ENCODE measurements at regions not wholly inside any gene's neighbourhood (a gene's known extent, or its start where the extent isn't known, plus 50 kb on each side); places are given as distances from the start of the nearest gene placed in this dataset.
A peak's percentile ranks its signal among the peaks of the same experiment; 100 is the strongest.

DNA sequence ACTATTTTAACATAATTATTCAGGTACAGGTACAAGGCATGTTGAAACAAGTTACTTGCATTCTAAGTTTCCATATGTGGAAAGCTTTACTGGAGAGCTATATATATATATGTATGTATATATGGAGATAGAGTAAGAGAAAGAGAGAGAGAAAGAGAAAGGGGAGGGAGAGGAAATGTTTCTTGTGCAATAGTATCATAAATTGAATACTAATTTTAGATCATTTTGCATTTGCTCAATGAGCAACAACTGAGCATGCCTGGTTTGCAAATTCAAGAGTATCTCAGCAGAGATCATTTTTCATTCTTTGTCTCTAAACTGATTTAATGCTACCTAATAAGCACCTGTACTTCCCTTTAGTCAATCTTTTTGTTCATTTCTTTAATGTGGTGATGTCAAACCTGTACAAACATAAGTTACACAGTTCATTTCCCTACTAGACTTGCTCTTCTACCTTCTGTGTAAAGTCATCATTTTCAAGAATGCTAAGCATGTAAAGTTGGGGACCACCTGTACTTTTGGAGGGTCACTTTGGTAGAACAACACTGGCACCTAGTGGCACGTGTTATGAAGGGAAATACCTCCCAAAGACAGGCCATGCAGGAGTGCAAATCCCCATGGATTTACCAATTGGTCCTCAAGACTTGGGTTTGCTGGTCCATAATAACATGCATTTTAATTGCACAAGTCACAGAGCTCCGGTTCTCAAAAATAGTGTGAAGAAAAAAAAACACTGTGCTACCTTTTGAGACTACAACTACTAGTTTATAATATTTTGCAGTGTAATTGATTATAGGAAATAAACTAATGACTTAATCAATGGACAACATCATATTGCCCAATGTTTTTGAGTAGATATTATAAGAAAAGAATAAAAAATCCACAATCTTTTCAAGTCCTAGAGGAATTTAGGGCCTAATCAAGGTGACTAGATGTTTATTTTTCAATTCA lies 431.2 kb upstream of the IGFBP3 start:
- peak in 5 of 6 experiments; percentile 13 to 95 (median 64) for TF ChIP-seq CTCF (IDR thresholded peaks at IDR 0.05)
- no peak for TF ChIP-seq POLR2A (IDR thresholded peaks at IDR 0.05)

All from thyroid gland (tissue), 4 donors.